ENCODE measurements at regions not wholly inside any gene's neighbourhood (a gene's known extent, or its start where the extent isn't known, plus 50 kb on each side); places are given as distances from the start of the nearest gene placed in this dataset.

- no peaks in the 10 kb centered on the region for H3K36me3 ChIP-seq (replicated peaks; ENCODE audit: insufficient read depth, low read length)
- H3K4me1 ChIP-seq (ENCODE audit: low read length): no peaks in the 10 kb centered on the region
- no peak overlapping the region for H3K4me2 ChIP-seq (ENCODE audit: low read depth, low read length)
- no peak overlapping the region for H2AFZ ChIP-seq (ENCODE audit: low read length)
- H3K9me3 ChIP-seq (replicated peaks; ENCODE audit: insufficient read depth, low read length): no peaks in the 10 kb centered on the region
- no peak overlapping the region for H3K9ac ChIP-seq (ENCODE audit: low read length)
- H3F3A ChIP-seq (ENCODE audit: insufficient read depth, low read length): no peaks in the 10 kb centered on the region
- DNase-seq: no peak
- no peak for TF ChIP-seq EZH2phosphoT487 (IDR thresholded peaks at IDR 0.05; ENCODE audit: low read length)
- TF ChIP-seq EZH2 (optimal IDR thresholded peaks at IDR 0.05; ENCODE audit: low read depth, low read length): no peak
- H3K79me2 ChIP-seq (ENCODE audit: low read length): no peaks in the 10 kb centered on the region
- H3K27ac ChIP-seq (ENCODE audit: low read length): no peak overlapping the region
- no peak overlapping the region for H3K4me3 ChIP-seq (ENCODE audit: low read length)
- no peaks in the 10 kb centered on the region for H3K9me2 ChIP-seq (replicated peaks; ENCODE audit: insufficient read depth, low read length)
- no peaks in the 10 kb centered on the region for H3K27me3 ChIP-seq (replicated peaks; ENCODE audit: insufficient read depth, low read length)
- no peaks in the 10 kb centered on the region for H4K20me1 ChIP-seq (ENCODE audit: insufficient read depth, low read length)
These were observed 274.4 kb upstream of the FMN2 start for GRCh38 chr1:239817276-239817675.

- Histone ChIP-seq H3K79me2 (ENCODE audit: low read length) (no peaks in the 10 kb centered on the region), H2AFZ (ENCODE audit: low read length) (no peak overlapping the region), H3K36me3 (replicated peaks; ENCODE audit: insufficient read depth, low read length) (no peaks in the 10 kb centered on the region), H3K9ac (ENCODE audit: low read length) (no peak overlapping the region), H4K20me1 (ENCODE audit: insufficient read depth, low read length) (no peaks in the 10 kb centered on the region), H3K4me3 (ENCODE audit: low read length) (no peak overlapping the region), H3F3A (ENCODE audit: insufficient read depth, low read length) (no peaks in the 10 kb centered on the region), H3K9me2 (replicated peaks; ENCODE audit: insufficient read depth, low read length) (no peaks in the 10 kb centered on the region), H3K9me3 (replicated peaks; ENCODE audit: insufficient read depth, low read length) (no peaks in the 10 kb centered on the region), H3K4me1 (ENCODE audit: low read length) (no peaks in the 10 kb centered on the region), H3K27me3 (replicated peaks; ENCODE audit: insufficient read depth, low read length) (no peaks in the 10 kb centered on the region), H3K4me2 (ENCODE audit: low read depth, low read length) (no peak overlapping the region), H3K27ac (ENCODE audit: low read length) (no peak overlapping the region)
- DNase-seq: no peak
- TF ChIP-seq, protein P1, sequence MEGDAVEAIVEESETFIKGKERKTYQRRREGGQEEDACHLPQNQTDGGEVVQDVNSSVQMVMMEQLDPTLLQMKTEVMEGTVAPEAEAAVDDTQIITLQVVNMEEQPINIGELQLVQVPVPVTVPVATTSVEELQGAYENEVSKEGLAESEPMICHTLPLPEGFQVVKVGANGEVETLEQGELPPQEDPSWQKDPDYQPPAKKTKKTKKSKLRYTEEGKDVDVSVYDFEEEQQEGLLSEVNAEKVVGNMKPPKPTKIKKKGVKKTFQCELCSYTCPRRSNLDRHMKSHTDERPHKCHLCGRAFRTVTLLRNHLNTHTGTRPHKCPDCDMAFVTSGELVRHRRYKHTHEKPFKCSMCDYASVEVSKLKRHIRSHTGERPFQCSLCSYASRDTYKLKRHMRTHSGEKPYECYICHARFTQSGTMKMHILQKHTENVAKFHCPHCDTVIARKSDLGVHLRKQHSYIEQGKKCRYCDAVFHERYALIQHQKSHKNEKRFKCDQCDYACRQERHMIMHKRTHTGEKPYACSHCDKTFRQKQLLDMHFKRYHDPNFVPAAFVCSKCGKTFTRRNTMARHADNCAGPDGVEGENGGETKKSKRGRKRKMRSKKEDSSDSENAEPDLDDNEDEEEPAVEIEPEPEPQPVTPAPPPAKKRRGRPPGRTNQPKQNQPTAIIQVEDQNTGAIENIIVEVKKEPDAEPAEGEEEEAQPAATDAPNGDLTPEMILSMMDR (IDR thresholded peaks at IDR 0.05; ENCODE audit: low read length): no peak
- TF ChIP-seq EZH2phosphoT487 (IDR thresholded peaks at IDR 0.05; ENCODE audit: low read length) (no peak), EZH2 (optimal IDR thresholded peaks at IDR 0.05; ENCODE audit: low read depth, low read length) (no peak)
These were observed 273.9 kb upstream of the FMN2 start for GRCh38 chr1:239817801-239818200.

GRCh38 chr1:239819096-239819495, 272.6 kb upstream of the FMN2 start:
- H3K4me1 ChIP-seq (ENCODE audit: low read length): no peaks in the 10 kb centered on the region
- TF ChIP-seq EZH2 (optimal IDR thresholded peaks at IDR 0.05; ENCODE audit: low read depth, low read length): no peak
- TF ChIP-seq, protein P1 (IDR thresholded peaks at IDR 0.05; ENCODE audit: low read length): no peak
- TF ChIP-seq EZH2phosphoT487 (IDR thresholded peaks at IDR 0.05; ENCODE audit: low read length): no peak
- no peak overlapping the region for H3K4me3 ChIP-seq (ENCODE audit: low read length)
- no peaks in the 10 kb centered on the region for H3K79me2 ChIP-seq (ENCODE audit: low read length)
- H3K27ac ChIP-seq (ENCODE audit: low read length): no peak overlapping the region
- no peak for DNase-seq
- H3K9ac ChIP-seq (ENCODE audit: low read length): no peak overlapping the region
- H3K9me2 ChIP-seq (replicated peaks; ENCODE audit: insufficient read depth, low read length): no peaks in the 10 kb centered on the region
- H4K20me1 ChIP-seq (ENCODE audit: insufficient read depth, low read length): no peaks in the 10 kb centered on the region
- H3K36me3 ChIP-seq (replicated peaks; ENCODE audit: insufficient read depth, low read length): no peaks in the 10 kb centered on the region
- H3F3A ChIP-seq (ENCODE audit: insufficient read depth, low read length): no peaks in the 10 kb centered on the region
- H2AFZ ChIP-seq (ENCODE audit: low read length): no peak overlapping the region
- H3K27me3 ChIP-seq (replicated peaks; ENCODE audit: insufficient read depth, low read length): no peaks in the 10 kb centered on the region
- H3K4me2 ChIP-seq (ENCODE audit: low read depth, low read length): no peak overlapping the region
- no peaks in the 10 kb centered on the region for H3K9me3 ChIP-seq (replicated peaks; ENCODE audit: insufficient read depth, low read length)

DNA sequence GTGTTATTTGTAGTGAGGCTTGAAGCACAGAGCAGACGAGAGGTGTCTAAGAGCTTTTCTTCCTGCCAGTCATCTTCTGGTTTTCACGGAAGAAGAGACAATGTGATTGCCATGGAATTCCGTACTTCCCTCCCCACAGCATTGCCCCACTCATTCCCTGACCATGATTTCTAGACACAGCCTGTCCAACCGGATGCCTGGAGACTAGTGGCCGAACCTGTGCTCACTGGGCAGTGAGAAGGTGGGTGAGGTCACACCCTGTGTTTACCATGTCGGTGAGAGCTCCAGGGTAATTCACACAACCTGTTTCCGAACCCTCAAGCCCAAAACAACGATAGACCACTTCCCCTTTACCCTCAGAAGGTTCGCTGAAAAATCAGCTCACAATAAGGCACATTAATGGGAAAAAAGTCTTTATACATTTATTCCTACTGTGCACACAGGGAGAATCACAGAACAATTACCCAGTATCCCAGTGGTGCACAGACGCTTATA, 271.9 kb upstream of the FMN2 start:
- H2AFZ ChIP-seq (ENCODE audit: low read length): no peak overlapping the region
- H3K9me3 ChIP-seq (replicated peaks; ENCODE audit: insufficient read depth, low read length): no peaks in the 10 kb centered on the region
- no peaks in the 10 kb centered on the region for H3F3A ChIP-seq (ENCODE audit: insufficient read depth, low read length)
- no peaks in the 10 kb centered on the region for H3K27me3 ChIP-seq (replicated peaks; ENCODE audit: insufficient read depth, low read length)
- DNase-seq: no peak
- H3K27ac ChIP-seq (ENCODE audit: low read length): no peak overlapping the region
- no peaks in the 10 kb centered on the region for H3K9me2 ChIP-seq (replicated peaks; ENCODE audit: insufficient read depth, low read length)
- H3K4me3 ChIP-seq (ENCODE audit: low read length): no peak overlapping the region
- H3K9ac ChIP-seq (ENCODE audit: low read length): no peak overlapping the region
- H3K36me3 ChIP-seq (replicated peaks; ENCODE audit: insufficient read depth, low read length): no peaks in the 10 kb centered on the region
- H4K20me1 ChIP-seq (ENCODE audit: insufficient read depth, low read length): no peaks in the 10 kb centered on the region
- H3K4me1 ChIP-seq (ENCODE audit: low read length): no peaks in the 10 kb centered on the region
- H3K4me2 ChIP-seq (ENCODE audit: low read depth, low read length): no peak overlapping the region
- no peaks in the 10 kb centered on the region for H3K79me2 ChIP-seq (ENCODE audit: low read length)
- TF ChIP-seq EZH2phosphoT487 (IDR thresholded peaks at IDR 0.05; ENCODE audit: low read length): no peak
- no peak for TF ChIP-seq EZH2 (optimal IDR thresholded peaks at IDR 0.05; ENCODE audit: low read depth, low read length)
- TF ChIP-seq, protein P1 (IDR thresholded peaks at IDR 0.05; ENCODE audit: low read length): no peak
